HEK293T (cell line): ENCODE measurements at regions not wholly inside any gene's neighbourhood (a gene's known extent, or its start where the extent isn't known, plus 50 kb on each side); places are given as distances from the start of the nearest gene placed in this dataset.
"Not testable (repeated sequence)": the region's sequence is repeated elsewhere in the genome, so short reads cannot be mapped to it uniquely, and the experiment has no call there.

Source experiments
- ARNT ChIP-seq: fragments of 450-650 bp; IDR thresholded peaks from 2 replicates; pipeline ENCODE4 v1.6.1; 2017; ENCODE audit warnings: mild to moderate bottlenecking
- BHLHE40 ChIP-seq: fragments of 450-650 bp; IDR thresholded peaks from 2 replicates; pipeline ENCODE4 v1.6.1; 2016; ENCODE audit warnings: mild to moderate bottlenecking, moderate library complexity, borderline replicate concordance
- ELF4 ChIP-seq: fragments of 450-650 bp; IDR thresholded peaks from 2 replicates; pipeline ENCODE4 v1.6.1; 2017; ENCODE audit warnings: antibody characterized with exemption
- FOXA1 ChIP-seq: fragments of 450-650 bp; IDR thresholded peaks from 2 replicates; pipeline ENCODE4 v1.6.1; 2016; ENCODE audit warnings: mild to moderate bottlenecking
- FOXM1 ChIP-seq: fragments of 450-650 bp; IDR thresholded peaks from 2 replicates; pipeline ENCODE4 v1.6.1; 2017; ENCODE audit warnings: mild to moderate bottlenecking, borderline replicate concordance
- HDGF ChIP-seq: fragments of 450-650 bp; IDR thresholded peaks from 2 replicates; pipeline ENCODE4 v1.6.1; 2017; ENCODE audit warnings: antibody characterized with exemption, borderline replicate concordance
- LEF1 ChIP-seq: fragments of 450-650 bp; IDR thresholded peaks from 2 replicates; pipeline ENCODE4 v1.6.1; 2017; ENCODE audit warnings: mild to moderate bottlenecking, borderline replicate concordance
- PKNOX1 ChIP-seq: fragments of 450-650 bp; IDR thresholded peaks from 2 replicates; pipeline ENCODE4 v1.6.1; 2016
- SP1 ChIP-seq: fragments of 450-650 bp; IDR thresholded peaks from 2 replicates; pipeline ENCODE4 v1.6.1; 2017
- SUZ12 ChIP-seq: fragments of 450-650 bp; IDR thresholded peaks from 2 replicates; pipeline ENCODE4 v1.6.1; 2016; ENCODE audit warnings: mild to moderate bottlenecking

DNA sequence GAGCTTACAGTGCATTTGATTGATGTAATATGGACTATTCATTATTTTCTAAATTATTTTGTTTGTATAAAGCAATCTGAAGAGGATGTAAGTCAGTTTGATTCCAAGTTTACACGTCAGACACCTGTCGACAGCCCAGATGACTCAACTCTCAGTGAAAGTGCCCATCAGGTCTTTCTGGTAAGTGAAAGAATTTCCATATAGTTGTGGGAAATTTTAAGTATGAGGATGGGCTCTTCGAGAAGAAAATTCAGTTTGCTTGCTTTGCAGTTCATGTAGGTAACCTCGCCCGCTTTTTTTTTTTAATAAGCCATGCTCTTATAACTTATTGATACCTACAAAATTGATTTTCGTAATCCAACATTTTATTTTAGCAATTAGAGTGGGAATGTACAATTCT, 151.6 kb downstream of the CDRT15L2 start:
- not testable (repeated sequence) for TF ChIP-seq FOXA1, BHLHE40, ARNT, SP1, LEF1, ELF4, SUZ12, PKNOX1, HDGF, FOXM1
